NCI-H187 treated with DMSO at 0.1 percent for 48 hours (cell line): ENCODE measurements at regions not wholly inside any gene's neighbourhood (a gene's known extent, or its start where the extent isn't known, plus 50 kb on each side); places are given as distances from the start of the nearest gene placed in this dataset.

Source experiments
- DNase-seq: peaks from one replicate; lab custom pipeline; 2025; lab: John Stamatoyannopoulos, UW

DNA sequence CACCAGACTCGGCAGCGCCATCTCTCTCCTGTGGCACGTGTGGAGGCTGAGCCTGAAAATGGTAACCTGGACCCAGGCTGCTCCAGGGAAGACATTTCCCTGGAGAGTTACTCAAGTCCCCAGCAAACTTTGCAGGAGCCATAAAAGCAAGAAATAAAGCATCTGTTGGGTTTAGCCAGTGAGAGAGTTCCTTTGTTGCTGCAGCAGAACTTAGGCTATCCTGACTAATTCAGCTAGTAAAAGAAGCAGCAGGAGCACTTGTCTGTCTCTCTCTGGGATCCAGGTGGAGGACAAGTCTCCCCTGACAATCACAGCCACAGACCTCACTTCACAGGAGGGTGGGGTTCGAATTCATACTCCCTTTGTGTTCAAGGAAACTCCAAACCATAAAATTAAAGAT is 79.2 kb upstream of the DIO3 start:
- no peak for DNase-seq

DNA sequence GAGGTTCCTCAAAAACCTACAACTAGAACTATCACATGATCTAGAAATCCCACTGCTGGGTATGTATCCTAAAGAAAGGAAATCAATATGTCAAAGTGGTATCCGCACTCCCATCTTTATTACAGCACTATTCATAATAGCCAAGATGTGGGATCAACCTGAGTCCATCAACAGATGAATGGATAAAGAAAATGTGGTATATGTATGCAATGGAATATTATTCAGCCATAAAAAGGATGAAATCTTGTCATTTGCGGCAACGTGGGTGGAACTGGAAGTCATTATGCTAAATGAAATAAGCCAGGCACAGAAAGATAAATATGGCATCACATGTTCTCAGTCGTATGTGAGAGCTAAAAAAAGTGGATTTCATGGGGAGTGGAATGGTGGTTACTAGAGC is 77.5 kb upstream of the DIO3 start:
- DNase-seq, result no peak

DNA sequence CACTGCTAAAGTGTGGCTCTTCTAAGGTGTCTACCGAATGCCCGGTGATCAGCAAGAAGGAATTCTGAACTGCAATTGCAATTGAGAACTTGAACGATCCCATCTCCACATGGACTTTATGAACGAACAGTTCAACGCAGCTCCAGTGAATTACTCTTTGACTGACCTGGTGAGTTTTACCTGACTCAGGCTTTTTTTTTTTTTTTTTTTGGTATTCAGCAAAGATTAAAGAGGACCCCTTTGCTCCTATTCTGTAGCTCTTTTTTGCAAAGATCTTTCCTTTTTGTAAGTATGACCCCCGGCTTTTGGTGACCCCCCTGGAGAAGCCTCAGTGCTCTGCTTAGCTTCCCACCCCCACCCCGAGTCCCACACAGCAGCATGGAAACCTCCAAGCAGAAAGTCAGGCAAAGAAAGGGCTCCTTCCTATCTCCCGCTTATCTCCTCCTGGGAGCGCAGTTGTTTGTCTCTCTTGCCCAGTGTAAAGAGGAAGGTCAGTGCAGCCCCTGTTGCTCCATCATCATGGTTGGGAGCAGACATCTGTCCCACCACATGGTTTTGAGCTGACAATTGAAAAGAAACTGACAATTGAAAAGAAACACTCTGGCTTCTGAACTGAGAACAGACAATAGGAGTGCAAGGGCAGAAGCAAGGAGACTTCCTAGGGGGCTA is 72.1 kb upstream of the DIO3 start:
- no peak for DNase-seq

DNA sequence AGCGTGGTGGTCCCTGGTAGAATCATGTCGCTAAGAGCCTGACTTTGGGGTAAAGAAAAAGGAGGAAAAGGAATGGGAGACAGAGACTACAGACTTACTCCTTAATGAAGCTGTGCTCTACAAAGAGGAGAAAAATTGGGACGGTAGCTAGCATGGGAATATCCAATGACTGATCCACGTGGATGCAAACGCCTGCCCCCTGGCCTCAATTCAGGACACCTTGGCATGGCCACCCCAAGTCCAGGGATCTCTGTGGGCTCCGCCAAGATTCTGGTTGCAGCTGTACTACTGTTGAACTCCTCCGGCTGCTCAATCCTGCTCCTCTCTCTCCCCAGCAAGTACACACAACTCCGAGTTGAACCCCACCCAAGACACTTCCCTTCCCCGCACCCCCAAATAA is 70.5 kb upstream of the DIO3 start:
- no peak for DNase-seq

DNA sequence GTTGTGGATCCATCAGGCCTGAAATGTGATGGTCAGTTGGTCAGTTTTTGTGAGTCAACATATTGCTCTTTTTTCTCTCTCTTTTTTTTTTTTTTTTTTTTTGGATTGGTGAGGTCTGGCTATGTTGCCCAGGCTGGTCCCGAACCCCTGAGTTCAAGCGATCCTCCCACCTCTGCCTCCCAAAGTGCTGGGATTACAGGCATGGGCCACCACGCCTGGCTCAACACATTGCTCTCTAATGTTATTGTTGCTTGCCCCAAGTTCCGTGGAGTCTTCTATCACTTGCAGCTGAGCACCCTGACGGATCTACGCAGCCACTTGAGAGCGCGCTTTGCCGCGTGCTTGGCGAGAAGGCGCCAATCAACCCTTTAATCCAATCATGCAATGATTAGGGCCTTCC is 69.5 kb upstream of the DIO3 start:
- no peak for DNase-seq

DNA sequence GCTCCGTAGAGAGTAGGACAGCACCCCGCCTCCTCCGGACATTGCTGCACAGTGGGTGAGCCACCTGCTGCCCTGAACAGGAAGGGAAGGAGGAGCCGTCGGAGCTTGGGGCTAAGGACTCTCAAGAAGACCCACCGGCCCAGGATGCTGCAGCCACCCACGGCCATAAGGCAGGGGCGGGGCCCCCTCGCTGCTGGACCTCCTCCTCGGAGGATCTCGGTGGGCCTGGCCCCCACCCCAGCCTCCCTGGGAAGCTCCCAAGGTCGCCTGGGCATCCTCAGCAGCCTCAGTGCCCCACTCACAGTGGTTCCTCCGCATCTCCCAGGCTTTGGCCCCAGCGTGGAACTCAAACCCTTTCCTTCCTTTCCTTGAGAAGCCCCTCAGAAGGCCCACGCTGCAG is 68.6 kb upstream of the DIO3 start:
- no peak for DNase-seq

DNA sequence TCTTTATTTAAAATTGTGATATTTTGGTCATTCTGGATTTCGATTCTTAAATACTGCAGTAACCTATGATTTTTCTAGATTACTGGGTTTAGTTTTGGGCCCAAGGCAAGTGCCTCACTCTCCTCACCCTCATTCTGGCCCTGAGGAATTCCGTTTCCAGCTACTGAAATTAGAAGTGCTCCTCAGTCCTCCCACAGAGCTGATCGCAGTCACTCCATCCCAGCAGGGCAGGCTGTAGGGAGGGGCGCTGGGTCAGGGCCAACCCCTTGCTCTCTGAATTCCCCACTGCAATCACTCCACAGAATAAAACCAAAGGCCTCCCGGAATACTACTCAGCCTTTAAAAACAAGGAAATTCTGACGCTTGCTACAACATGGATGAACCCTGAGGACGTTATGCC is 66.5 kb upstream of the DIO3 start:
- DNase-seq, result no peak

DNA sequence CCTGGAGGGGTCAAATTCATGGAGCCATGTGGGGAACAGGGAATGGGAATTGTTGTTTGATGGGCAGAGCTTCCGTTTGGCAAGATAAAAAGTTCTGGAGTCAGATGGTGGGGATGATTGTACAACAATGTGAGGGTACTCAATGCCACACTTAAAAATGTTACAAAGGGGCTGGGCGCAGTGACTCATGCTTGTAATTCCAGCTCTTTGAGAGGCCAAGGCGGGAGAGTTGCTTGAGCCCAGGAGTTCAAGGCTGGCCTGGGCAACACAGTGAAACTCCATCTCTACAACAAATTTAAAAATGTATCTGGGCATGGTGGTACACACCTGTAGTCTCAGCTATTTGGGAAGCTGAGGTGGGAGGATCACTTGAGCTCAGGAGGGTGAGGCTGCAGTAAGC is 66.0 kb upstream of the DIO3 start:
- DNase-seq, result no peak

DNA sequence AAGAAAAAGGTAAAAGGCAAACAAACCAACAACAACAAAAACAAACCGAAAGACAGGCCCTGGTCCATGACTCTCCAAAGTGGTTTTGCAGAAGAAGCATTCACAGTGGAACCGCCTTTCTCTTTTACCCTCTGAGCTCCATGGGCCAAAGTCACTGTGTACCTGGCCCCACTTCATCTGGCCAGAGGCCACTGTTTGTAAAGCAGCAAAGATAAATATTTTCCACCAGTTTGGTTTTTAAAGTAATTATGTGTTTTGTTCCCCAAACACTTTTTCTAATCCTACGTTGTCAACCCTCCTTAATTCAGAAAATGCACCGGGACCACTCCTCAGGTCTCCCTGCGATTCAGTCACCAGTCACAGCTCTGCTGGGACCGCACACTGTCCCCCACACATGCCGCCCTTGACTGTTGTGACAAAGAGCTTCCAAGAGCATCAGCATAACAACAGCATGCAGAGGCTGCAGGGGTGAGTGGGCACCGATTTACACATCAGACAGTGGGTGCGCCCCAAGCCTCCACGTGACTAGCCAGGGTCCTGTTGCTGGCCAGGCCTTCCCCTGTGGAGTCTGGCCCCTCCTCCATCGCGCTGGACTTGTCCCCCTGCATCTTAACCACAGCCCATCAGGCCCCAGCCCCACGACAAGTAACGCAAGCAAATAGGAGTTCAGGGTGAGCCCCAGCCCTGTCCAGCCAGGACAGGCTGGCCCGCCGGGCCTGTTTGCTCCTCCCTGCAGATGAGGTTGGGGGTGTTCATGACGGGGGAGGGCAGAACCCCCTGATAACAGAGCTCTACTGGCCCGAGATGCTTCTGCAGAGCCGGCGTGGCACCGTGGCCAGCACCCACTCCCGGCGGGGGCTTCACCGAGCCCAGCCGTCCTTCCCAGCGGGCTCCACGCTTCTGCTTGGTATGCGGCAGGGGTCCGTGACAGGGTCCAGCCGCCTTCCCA is 65.2 kb upstream of the DIO3 start:
- no peak for DNase-seq

DNA sequence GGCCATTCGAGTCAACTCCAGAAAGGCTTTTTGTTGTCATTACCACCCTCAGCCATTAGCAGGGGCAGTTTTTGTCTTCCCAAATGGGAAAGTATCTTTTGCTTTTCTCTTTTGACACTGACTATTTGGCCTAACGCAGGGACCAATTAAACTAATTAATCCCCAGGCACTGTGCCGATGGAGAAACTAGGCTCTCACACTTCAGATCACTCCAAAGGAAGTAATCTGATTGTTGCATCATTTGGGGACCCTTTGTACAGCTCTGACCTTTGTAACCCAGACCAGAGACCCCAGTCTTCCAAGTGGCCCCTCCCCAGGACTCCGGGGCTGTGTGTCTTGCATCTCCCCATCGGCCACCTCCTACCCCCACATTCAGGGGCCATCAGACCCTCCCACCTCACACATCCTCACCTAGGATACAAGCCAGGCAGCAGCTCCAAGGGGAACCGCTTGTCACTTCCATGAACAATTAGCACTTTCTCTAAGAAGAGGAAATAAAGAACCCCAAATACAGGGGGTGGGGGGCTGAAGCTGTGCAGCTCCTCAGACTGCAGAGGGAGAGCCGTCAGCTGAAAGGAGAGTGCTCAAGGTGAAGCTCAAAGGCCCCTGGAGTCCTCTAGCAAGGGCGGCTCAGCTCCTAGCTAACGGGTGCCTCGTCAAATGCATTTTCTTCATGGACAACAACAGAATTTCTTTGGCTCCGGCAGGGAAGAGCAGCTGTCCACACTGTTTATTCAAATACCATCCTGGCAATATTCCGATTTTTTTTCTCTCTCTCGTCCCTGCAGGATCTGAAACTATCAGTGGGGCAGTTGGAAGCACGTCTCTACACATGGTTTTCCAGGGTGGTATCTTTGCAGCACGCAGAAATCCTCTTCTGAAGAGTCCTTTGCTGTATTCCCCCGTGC is 64.3 kb upstream of the DIO3 start:
- DNase-seq, result no peak

DNA sequence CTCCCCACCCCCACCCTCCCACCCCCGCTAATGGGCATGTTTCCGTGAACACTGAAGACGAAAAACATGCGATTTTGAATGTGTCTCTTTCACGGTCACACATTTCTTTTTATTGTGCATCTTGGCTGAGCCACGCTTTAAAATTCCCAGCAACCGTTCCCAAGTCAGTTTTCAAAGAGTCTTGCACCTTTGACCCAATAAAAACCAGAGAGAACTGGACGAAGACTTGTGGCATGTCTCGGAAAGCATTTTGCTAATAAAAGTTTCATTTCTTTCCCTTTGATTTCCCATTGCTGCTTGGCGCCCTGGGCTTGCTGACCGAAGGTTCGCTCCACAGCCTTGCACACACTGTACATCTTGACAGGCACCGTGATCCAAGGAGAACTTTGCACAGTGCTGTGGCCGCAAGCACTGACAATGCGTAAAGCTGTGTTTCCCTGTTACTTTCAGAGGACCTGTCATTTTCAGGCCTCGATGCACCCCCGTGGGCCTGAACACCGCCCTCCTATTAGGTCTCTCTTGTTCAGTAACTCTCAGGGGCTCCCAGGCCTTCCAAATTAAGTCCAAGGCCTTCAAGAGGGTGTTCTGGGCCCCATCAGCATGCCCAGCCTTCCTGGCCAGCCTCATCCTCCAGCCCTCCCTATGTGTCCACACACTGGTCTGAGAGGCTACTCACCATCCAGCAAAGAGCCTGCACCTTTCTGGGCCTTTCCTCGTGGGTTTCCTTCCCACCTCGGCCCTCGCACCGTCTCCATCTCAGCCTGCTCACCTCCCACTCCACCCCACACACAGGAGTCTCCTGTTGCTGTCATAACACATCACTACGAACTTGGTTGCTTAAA is 63.4 kb upstream of the DIO3 start:
- DNase-seq, result no peak

DNA sequence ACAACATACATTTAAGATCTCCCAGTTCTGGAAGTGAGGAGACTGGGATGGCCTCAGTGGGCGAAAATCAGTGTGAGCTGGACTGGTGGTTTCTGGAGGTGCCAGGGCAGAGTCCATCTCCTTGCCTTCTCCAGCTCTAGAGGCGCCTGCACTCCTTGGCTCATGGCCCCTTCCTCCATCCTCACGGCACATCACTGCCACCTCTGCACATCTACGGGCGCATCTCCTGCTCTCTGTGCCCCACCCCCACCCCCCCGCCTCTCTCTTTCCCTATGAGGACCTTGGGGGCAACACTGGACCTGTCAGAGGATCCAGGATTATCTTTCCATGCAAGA is 62.8 kb upstream of the DIO3 start:
- no peak for DNase-seq

DNA sequence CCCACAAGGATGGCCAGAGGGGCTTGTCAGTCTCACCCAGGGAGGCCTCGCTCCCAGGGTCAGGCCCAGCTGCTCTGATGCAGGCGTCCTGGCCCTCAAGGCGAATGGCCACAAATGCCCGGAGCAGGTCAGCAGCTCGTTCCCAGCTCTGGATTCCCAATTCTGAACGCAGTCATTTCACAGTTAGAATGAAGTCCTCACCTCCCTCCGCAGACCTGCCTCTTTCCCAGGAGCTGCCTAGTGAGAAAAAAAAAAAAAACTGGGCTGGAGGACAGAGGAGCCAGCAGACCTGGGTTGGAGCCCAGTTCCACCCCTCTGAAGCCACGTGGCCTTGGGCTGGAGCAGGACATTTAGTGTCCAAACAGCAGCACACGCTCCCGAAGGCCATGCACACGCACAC is 62.2 kb upstream of the DIO3 start:
- no peak for DNase-seq

DNA sequence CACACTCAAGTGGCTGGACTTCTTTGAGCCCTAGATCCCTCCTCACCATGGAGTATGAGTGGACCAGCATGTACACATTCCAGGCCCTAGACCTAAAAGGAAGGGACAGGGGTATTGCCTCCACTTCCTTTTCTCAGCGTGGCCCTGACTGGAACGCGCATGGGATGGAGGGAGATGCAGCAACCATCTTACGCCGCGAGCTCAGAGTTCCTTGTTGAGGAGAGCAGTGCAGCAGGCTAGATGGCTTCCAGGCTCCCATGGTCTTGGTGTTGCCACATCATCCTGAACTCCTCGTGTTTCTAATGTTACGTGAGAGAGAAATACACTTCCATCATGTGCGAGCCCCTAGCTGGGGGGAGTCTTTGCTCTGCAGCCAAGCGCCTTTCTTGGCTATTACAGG is 61.8 kb upstream of the DIO3 start:
- DNase-seq, result no peak

DNA sequence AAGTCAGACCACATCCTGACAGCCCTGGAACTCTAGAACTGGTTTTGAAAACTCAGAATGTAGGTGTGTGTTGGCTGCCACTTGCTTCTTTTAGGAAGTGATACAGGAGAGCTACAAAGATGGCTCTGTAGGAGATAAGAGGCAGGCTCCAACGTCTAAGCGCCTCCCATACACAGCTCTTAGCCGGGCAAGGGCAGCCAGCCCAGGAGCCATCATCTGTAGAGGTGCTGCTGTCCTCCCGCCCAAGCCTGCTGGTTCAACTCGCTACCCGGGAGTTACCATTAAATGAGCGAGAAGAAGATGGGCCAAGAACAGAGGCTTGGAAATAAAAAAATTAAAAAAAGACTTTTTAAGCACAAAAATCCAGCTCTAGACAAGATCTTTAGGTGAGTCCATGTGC is 61.2 kb upstream of the DIO3 start:
- no peak for DNase-seq

DNA sequence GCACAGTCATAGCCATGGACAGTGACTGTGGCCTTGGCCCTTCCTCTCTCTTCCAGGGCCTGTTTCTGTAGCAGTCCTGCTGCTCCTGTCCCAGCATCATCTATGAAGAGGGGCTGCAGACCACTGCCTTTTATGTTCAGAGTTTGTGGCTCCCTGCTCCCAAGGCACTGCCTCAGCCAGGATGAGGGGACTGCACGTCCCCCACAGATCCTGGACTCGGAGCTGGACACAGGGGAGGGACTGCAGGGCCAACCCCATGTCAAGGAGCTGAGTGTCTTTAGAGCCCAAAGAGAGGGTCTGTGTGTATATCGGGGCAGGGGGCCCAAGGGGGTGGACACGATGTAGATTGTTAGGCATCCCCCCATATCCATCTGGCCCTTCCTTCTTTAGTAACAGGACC is 60.6 kb upstream of the DIO3 start:
- no peak for DNase-seq

DNA sequence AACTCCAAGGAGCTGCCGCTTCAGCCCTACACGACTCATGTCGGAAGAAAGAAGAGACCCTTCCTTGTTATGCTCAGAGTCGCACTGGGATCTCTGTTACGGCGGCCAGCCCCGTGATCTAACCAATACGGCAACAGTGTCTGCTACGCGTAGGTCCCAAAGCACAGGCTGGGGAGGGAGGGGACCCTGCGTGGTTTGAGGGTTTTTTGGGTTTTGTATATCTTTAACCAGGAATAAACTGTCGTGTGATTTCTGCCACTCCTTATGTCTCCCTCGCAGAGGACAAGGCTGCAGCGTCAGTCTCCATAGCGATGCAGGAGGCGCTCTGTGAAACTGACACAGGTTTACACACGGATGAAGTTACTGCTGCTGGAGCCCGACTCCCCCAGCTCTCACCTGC is 60.0 kb upstream of the DIO3 start:
- DNase-seq, result no peak

DNA sequence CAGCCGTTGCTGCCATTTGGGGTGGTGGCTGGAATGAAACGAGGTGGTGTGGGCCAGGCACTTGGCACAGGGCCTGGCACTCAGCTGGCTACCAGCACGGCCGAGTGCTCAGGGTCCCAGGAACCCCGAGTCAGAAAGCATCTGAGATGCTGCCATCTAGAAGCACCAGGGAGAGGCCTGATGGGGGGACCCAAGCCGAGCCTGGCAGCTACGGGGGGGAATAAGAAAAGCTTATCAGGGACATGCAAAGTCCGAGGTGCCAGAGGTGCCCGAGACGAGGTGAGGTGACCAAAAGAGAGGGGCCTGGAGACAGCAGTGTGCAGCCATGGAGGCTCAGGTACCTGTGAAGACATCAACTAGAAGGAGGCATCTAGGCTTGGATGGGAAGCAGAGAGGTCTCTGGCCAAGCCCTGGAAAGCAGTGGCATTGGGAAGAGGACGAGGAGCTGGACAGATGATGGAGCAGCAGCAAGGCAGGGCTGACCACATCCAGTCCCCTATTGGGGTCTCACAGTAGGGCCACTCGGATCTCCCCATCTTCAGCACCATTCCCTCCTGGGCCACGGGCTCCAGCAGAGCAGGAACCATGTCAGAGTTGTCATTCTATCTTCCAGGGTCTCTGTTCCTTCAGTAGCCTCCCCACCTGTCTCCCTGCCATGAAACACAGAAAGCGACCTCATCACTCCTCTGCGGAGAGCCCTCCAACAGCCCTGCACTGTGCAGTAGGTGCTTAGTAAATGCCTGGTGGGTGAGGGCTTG is 59.3 kb upstream of the DIO3 start:
- no peak for DNase-seq

DNA sequence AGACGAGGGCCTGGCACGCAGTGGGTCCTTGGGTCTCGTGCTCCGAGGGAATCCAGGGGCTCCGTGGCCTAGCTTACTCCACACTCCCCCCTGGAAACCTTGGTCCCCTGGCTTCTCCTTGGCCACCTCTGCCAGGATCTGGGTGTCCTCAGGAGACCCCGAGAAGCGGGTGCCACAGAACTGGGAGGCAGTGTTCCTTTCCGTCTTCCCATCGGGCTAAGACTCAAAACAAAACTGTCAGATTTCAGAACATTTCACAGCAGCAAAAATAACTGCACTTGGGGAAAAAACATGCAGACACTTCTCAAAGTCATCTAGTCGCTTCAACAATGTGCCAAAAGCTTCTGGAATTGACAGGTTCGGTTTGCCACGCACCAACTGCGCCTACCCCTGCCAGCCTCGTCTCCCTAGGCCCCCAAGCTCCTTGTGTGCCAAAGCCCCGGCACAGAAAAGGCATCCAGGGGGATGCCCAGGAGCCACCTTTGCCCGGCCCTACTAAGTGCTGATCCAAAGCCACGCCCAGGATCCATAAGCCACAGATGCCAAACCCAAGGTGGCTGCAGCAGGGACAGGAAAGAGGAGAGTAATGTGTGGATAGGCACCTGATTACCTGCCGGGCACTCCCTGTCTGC is 58.4 kb upstream of the DIO3 start:
- DNase-seq, result no peak

DNA sequence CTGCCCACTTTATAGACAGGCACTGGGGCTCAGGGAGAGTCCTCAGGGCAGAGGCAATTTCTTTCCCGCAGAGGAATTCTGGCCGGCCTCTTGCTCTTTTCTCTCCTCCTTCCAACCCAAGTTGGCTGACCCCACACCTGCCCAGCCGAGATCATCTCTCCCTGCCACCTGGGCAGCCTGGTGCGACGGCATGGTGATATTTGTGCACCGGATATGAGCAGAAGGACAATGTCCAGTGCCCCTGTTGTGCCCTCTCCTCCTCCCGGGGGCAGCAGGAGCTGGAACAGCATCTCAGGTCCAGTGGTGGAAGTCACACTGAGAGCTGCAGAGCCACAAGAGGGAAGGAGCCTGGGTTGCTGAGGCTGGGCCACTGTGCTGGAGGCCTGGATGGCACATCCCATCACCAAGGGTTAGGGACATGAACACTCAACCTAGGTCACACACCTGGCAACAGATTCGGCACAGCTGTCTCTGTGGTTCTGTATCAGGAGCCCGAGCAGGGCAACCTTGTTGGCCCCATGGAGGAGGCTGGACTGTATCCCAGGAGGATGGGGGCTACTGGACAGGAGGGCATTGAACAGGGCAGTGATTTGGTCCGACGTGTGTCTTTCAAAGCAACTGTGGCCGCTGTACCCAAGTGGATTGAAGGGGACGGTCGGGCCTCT is 57.7 kb upstream of the DIO3 start:
- DNase-seq, result no peak
